ENCODE measurements at regions not wholly inside any gene's neighbourhood (a gene's known extent, or its start where the extent isn't known, plus 50 kb on each side); places are given as distances from the start of the nearest gene placed in this dataset.

DNA sequence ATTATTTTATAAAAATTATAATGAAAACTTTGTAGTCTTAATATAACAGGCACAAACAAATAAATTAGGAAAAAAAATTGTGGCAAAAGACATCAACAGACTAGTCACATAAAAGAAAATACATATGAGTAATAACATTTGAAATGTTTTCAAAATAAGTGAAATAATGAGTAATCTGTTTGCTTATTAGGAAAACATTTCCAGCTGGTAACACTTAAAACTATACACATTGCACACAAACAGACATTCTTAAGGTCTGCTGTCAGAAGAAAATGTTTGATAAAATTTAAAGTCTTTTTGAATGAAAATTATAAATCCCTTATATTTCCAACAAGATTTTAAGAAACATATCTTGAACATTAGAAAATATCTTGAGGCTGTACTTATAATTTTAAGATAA, 1326.3 kb upstream of the CADM2 start:
- Histone ChIP-seq H2BK120ac (ENCODE audit: low read depth, low read length) (no peak overlapping the region), H3K4me1 (ENCODE audit: control insufficient read depth, low read depth, low read length) (no peaks in the 10 kb centered on the region), H3K18ac (ENCODE audit: low read length) (no peak overlapping the region), H3K27me3 (ENCODE audit: insufficient read depth, low read length, poor library complexity) (no peaks in the 10 kb centered on the region), H3K79me1 (ENCODE audit: low read length) (no peaks in the 10 kb centered on the region), H4K8ac (ENCODE audit: low read depth, low read length) (no peak overlapping the region), H3K79me2 (ENCODE audit: control insufficient read depth, insufficient read depth, low read length) (no peaks in the 10 kb centered on the region), H3K56ac (ENCODE audit: low read length) (no peak overlapping the region), H4K5ac (ENCODE audit: low read length) (no peak overlapping the region), H2BK5ac (ENCODE audit: low read length) (no peak overlapping the region), H3K4me2 (ENCODE audit: low read length) (no peak overlapping the region), H3K4ac (ENCODE audit: low read depth, low read length) (no peak overlapping the region), H2BK15ac (replicated peaks; ENCODE audit: low read depth) (no peak overlapping the region), H3K36me3 (ENCODE audit: control insufficient read depth, insufficient read depth, low read length) (no peaks in the 10 kb centered on the region), H3K4me3 (ENCODE audit: low read length) (no peak overlapping the region), H3K9ac (ENCODE audit: low read length) (no peak overlapping the region), H3K23ac (ENCODE audit: low read length) (no peak overlapping the region), H2AK5ac (ENCODE audit: low read length) (no peak overlapping the region), H3K27ac (ENCODE audit: low read depth, low read length) (no peak overlapping the region)
- no peak for DNase-seq

DNA sequence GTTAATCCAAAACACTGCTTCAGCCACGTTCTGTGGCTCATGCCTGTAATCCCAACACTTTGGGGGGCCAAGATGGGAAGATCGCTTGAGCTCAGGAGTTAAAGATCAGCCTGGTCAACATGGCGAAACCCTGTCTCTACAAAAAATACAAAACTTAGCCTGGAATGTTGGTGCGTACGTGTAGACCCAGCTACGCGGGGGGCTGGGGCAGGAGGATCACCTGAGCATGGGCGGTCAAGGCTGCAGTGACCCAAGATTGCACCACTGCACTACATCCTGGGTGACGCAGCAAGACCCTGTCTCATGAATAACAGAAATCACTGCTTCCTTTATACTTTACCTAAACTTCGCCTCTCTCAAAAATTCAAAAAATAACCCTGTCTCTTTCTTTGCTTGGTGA, 1325.0 kb upstream of the CADM2 start:
- Histone ChIP-seq H3K27me3 (ENCODE audit: insufficient read depth, low read length, poor library complexity) (no peaks in the 10 kb centered on the region), H4K5ac (ENCODE audit: low read length) (no peak overlapping the region), H4K8ac (ENCODE audit: low read depth, low read length) (no peak overlapping the region), H3K27ac (ENCODE audit: low read depth, low read length) (no peak overlapping the region), H3K4me1 (ENCODE audit: control insufficient read depth, low read depth, low read length) (no peaks in the 10 kb centered on the region), H2BK15ac (replicated peaks; ENCODE audit: low read depth) (no peak overlapping the region), H3K4me3 (ENCODE audit: low read length) (no peak overlapping the region), H2AK5ac (ENCODE audit: low read length) (no peak overlapping the region), H3K23ac (ENCODE audit: low read length) (no peak overlapping the region), H3K4ac (ENCODE audit: low read depth, low read length) (no peak overlapping the region), H3K56ac (ENCODE audit: low read length) (no peak overlapping the region), H3K79me1 (ENCODE audit: low read length) (no peaks in the 10 kb centered on the region), H2BK5ac (ENCODE audit: low read length) (no peak overlapping the region), H3K79me2 (ENCODE audit: control insufficient read depth, insufficient read depth, low read length) (no peaks in the 10 kb centered on the region), H2BK120ac (ENCODE audit: low read depth, low read length) (no peak overlapping the region), H3K18ac (ENCODE audit: low read length) (no peak overlapping the region), H3K36me3 (ENCODE audit: control insufficient read depth, insufficient read depth, low read length) (no peaks in the 10 kb centered on the region), H3K9ac (ENCODE audit: low read length) (no peak overlapping the region), H3K4me2 (ENCODE audit: low read length) (no peak overlapping the region)
- DNase-seq = no peak
- WGBS (ENCODE audit: extremely low coverage, insufficient coverage, low lambda C conversion rate) = no CpG with 5 or more reads among the region's 10 CpGs

DNA sequence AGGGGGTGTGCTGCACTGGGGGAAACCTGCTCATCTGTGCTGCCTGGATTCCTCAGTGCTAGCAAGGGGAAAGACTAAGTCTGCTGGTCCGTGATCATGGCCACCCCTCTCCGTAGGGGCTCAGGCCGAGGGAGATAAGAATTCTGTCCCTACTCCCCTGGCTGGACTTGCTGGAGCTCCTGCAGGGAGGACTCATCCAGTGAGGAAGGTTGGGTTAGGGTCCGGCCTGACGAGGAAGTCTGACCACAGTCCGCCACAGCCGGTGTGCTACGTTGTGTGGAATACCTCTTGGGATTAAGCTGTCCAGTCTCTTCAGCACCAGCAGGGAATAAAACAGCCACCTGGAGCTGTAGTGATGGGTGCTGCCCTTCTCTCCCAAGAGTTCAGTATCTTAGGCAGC, 1309.1 kb upstream of the CADM2 start:
- Histone ChIP-seq H2BK15ac (replicated peaks; ENCODE audit: low read depth) (no peak overlapping the region), H3K56ac (ENCODE audit: low read length) (no peak overlapping the region), H3K36me3 (ENCODE audit: control insufficient read depth, insufficient read depth, low read length) (no peaks in the 10 kb centered on the region), H3K4me1 (ENCODE audit: control insufficient read depth, low read depth, low read length) (no peaks in the 10 kb centered on the region), H3K18ac (ENCODE audit: low read length) (no peak overlapping the region), H3K27ac (ENCODE audit: low read depth, low read length) (no peak overlapping the region), H3K4ac (ENCODE audit: low read depth, low read length) (no peak overlapping the region), H2AK5ac (ENCODE audit: low read length) (no peak overlapping the region), H4K8ac (ENCODE audit: low read depth, low read length) (no peak overlapping the region), H3K23ac (ENCODE audit: low read length) (no peak overlapping the region), H2BK5ac (ENCODE audit: low read length) (no peak overlapping the region), H3K9ac (ENCODE audit: low read length) (no peak overlapping the region), H2BK120ac (ENCODE audit: low read depth, low read length) (no peak overlapping the region), H3K4me2 (ENCODE audit: low read length) (no peak overlapping the region), H3K4me3 (ENCODE audit: low read length) (no peak overlapping the region), H3K79me2 (ENCODE audit: control insufficient read depth, insufficient read depth, low read length) (no peaks in the 10 kb centered on the region), H3K79me1 (ENCODE audit: low read length) (no peaks in the 10 kb centered on the region), H3K27me3 (ENCODE audit: insufficient read depth, low read length, poor library complexity) (no peaks in the 10 kb centered on the region), H4K5ac (ENCODE audit: low read length) (no peak overlapping the region)
- DNase-seq = no peak
- no CpG with 5 or more reads among the region's 8 CpGs for WGBS (ENCODE audit: extremely low coverage, insufficient coverage, low lambda C conversion rate)

DNA sequence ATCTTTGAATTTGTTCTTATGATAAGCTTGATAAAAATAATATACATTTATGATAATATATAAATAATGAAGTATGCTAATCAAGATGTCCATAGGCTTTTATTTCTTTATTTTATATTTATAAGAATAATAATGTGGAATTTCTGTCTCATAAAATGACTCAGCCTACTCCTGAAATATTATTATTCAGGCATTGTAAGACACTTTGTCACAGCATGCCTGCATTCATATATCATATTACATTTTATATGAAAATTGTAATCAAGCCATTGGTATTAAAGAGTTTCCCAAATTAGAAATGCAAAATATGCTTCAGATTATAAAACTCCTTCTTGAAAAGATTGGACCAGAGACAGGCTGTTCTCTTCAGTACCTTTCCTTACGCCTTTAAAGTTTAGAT, 1303.7 kb upstream of the CADM2 start:
- no peaks in the 10 kb centered on the region for H3K79me1 ChIP-seq (ENCODE audit: low read length)
- H3K4me1 ChIP-seq (ENCODE audit: control insufficient read depth, low read depth, low read length) = no peaks in the 10 kb centered on the region
- H3K36me3 ChIP-seq (ENCODE audit: control insufficient read depth, insufficient read depth, low read length) = no peaks in the 10 kb centered on the region
- no peak overlapping the region for H3K9ac ChIP-seq (ENCODE audit: low read length)
- no peaks in the 10 kb centered on the region for H3K79me2 ChIP-seq (ENCODE audit: control insufficient read depth, insufficient read depth, low read length)
- no peak overlapping the region for H3K18ac ChIP-seq (ENCODE audit: low read length)
- no peak overlapping the region for H2BK5ac ChIP-seq (ENCODE audit: low read length)
- no peak overlapping the region for H2BK15ac ChIP-seq (replicated peaks; ENCODE audit: low read depth)
- H3K4me2 ChIP-seq (ENCODE audit: low read length) = no peak overlapping the region
- no peak overlapping the region for H3K56ac ChIP-seq (ENCODE audit: low read length)
- DNase-seq = no peak
- H3K27me3 ChIP-seq (ENCODE audit: insufficient read depth, low read length, poor library complexity) = no peaks in the 10 kb centered on the region
- no peak overlapping the region for H4K8ac ChIP-seq (ENCODE audit: low read depth, low read length)
- no peak overlapping the region for H3K4ac ChIP-seq (ENCODE audit: low read depth, low read length)
- H2BK120ac ChIP-seq (ENCODE audit: low read depth, low read length) = no peak overlapping the region
- H3K27ac ChIP-seq (ENCODE audit: low read depth, low read length) = no peak overlapping the region
- H2AK5ac ChIP-seq (ENCODE audit: low read length) = no peak overlapping the region
- H3K23ac ChIP-seq (ENCODE audit: low read length) = no peak overlapping the region
- no peak overlapping the region for H3K4me3 ChIP-seq (ENCODE audit: low read length)
- H4K5ac ChIP-seq (ENCODE audit: low read length) = no peak overlapping the region
- WGBS (ENCODE audit: extremely low coverage, insufficient coverage, low lambda C conversion rate) = no CpG with 5 or more reads among the region's 1 CpG

DNA sequence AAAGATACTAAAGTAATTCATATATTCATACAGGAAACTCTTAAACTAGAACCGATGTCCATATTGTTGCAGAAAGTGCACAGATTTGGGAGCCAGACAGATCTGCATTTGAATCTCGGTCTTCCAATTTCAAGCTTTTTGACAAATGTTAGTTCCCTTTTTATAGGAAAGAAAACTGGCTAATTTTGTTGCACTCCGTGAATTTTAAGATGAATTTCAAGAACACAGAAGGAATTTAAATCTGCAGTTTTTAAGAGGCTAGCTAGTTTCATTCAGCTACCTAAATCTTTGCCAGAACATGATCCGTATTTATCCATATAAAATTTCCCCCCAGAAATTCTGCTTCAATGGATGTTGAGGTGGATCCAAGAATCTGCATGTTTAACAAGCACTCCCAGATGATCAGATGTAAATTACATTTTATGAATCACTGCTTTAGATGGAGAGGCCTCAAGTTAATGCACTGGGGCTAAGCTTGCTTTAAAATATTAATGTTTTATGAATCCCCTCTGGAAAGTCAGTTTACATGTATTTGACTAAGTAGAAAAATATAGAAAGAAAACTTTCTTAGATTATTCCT, 1296.3 kb upstream of the CADM2 start:
- no peak overlapping the region for H3K18ac ChIP-seq (ENCODE audit: low read length)
- H2BK120ac ChIP-seq (ENCODE audit: low read depth, low read length) = no peak overlapping the region
- H2BK15ac ChIP-seq (replicated peaks; ENCODE audit: low read depth) = no peak overlapping the region
- no peak overlapping the region for H3K9ac ChIP-seq (ENCODE audit: low read length)
- no peak overlapping the region for H2BK5ac ChIP-seq (ENCODE audit: low read length)
- no peak overlapping the region for H4K8ac ChIP-seq (ENCODE audit: low read depth, low read length)
- no peaks in the 10 kb centered on the region for H3K36me3 ChIP-seq (ENCODE audit: control insufficient read depth, insufficient read depth, low read length)
- no peak overlapping the region for H2AK5ac ChIP-seq (ENCODE audit: low read length)
- no peak overlapping the region for H3K27ac ChIP-seq (ENCODE audit: low read depth, low read length)
- no peak overlapping the region for H3K4me2 ChIP-seq (ENCODE audit: low read length)
- no peaks in the 10 kb centered on the region for H3K27me3 ChIP-seq (ENCODE audit: insufficient read depth, low read length, poor library complexity)
- H3K4me1 ChIP-seq (ENCODE audit: control insufficient read depth, low read depth, low read length) = no peaks in the 10 kb centered on the region
- no CpG with 5 or more reads among the region's 4 CpGs for WGBS (ENCODE audit: extremely low coverage, insufficient coverage, low lambda C conversion rate)
- H3K56ac ChIP-seq (ENCODE audit: low read length) = no peak overlapping the region
- H3K4me3 ChIP-seq (ENCODE audit: low read length) = no peak overlapping the region
- H3K79me2 ChIP-seq (ENCODE audit: control insufficient read depth, insufficient read depth, low read length) = no peaks in the 10 kb centered on the region
- H3K23ac ChIP-seq (ENCODE audit: low read length) = no peak overlapping the region
- H4K5ac ChIP-seq (ENCODE audit: low read length) = no peak overlapping the region
- no peak overlapping the region for H3K4ac ChIP-seq (ENCODE audit: low read depth, low read length)
- no peak for DNase-seq
- no peaks in the 10 kb centered on the region for H3K79me1 ChIP-seq (ENCODE audit: low read length)

DNA sequence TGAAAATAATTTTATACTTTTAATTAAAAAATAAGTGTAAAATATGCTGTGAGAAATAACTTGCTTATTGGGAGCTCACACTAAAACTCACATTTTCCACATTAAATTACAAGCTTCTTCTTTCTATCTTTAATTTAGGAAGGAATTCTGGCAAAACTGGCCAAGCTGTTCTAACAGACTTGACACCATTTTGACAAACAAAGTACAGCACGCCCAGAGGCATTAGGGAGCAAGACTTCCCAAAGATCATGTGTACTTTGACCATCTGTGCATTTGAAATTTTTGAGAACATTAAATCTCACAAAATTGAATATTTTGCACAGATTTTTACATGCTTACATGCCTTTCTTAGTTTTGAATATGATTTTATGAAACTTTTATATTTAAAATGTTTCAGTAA, 1288.4 kb upstream of the CADM2 start:
- H2BK120ac ChIP-seq (ENCODE audit: low read depth, low read length) = no peak overlapping the region
- H4K8ac ChIP-seq (ENCODE audit: low read depth, low read length) = no peak overlapping the region
- no peak overlapping the region for H3K4ac ChIP-seq (ENCODE audit: low read depth, low read length)
- no CpG with 5 or more reads among the region's 1 CpG for WGBS (ENCODE audit: extremely low coverage, insufficient coverage, low lambda C conversion rate)
- no peak overlapping the region for H4K5ac ChIP-seq (ENCODE audit: low read length)
- H2BK15ac ChIP-seq (replicated peaks; ENCODE audit: low read depth) = no peak overlapping the region
- H2BK5ac ChIP-seq (ENCODE audit: low read length) = no peak overlapping the region
- H3K79me2 ChIP-seq (ENCODE audit: control insufficient read depth, insufficient read depth, low read length) = no peaks in the 10 kb centered on the region
- H3K79me1 ChIP-seq (ENCODE audit: low read length) = no peaks in the 10 kb centered on the region
- no peak overlapping the region for H3K27ac ChIP-seq (ENCODE audit: low read depth, low read length)
- H3K23ac ChIP-seq (ENCODE audit: low read length) = no peak overlapping the region
- no peak overlapping the region for H2AK5ac ChIP-seq (ENCODE audit: low read length)
- no peak overlapping the region for H3K4me3 ChIP-seq (ENCODE audit: low read length)
- peaks cover 2% of the 10 kb centered on the region for H3K27me3 ChIP-seq (ENCODE audit: insufficient read depth, low read length, poor library complexity)
- DNase-seq = no peak
- H3K4me1 ChIP-seq (ENCODE audit: control insufficient read depth, low read depth, low read length) = no peaks in the 10 kb centered on the region
- H3K18ac ChIP-seq (ENCODE audit: low read length) = no peak overlapping the region
- no peaks in the 10 kb centered on the region for H3K36me3 ChIP-seq (ENCODE audit: control insufficient read depth, insufficient read depth, low read length)
- no peak overlapping the region for H3K9ac ChIP-seq (ENCODE audit: low read length)
- no peak overlapping the region for H3K4me2 ChIP-seq (ENCODE audit: low read length)
- H3K56ac ChIP-seq (ENCODE audit: low read length) = no peak overlapping the region

Data from mesendoderm (in vitro differentiated cells).